Liver (tissue), 3 donors: ENCODE measurements at regions not wholly inside any gene's neighbourhood (a gene's known extent, or its start where the extent isn't known, plus 50 kb on each side); places are given as distances from the start of the nearest gene placed in this dataset.

Experiments used
- EGR1 ChIP-seq, 2 donors: IDR thresholded peaks; 2 replicates each; pipeline ENCODE4 v1.6.1; 2016 to 2018; ENCODE audit warnings: antibody characterized with exemption in 2 of 2, low read depth in 2 of 2
- FOXA1 ChIP-seq: IDR thresholded peaks from 2 replicates; pipeline ENCODE4 v1.6.1; 2016; ENCODE audit warnings: antibody characterized with exemption
- GABPA ChIP-seq, 2 donors: IDR thresholded peaks in 1 of 2; conservative IDR thresholded peaks in 1 of 2; 2 replicates each; pipeline ENCODE4 v1.6.1; 2016; ENCODE audit warnings: antibody characterized with exemption in 2 of 2, mild to moderate bottlenecking in 1 of 2, moderate library complexity in 1 of 2
- NR2F2 ChIP-seq: IDR thresholded peaks from 2 replicates; pipeline ENCODE4 v1.6.1; 2016; ENCODE audit warnings: antibody characterized with exemption
- RAD21 ChIP-seq, 2 donors: IDR thresholded peaks; 2 replicates each; pipeline ENCODE4 v1.6.1; 2016; ENCODE audit warnings: antibody characterized with exemption in 2 of 2, mild to moderate bottlenecking in 2 of 2
- REST ChIP-seq: IDR thresholded peaks from 2 replicates; pipeline ENCODE4 v1.6.1; 2016; ENCODE audit warnings: antibody characterized with exemption, mild to moderate bottlenecking
- TAF1 ChIP-seq: conservative IDR thresholded peaks from 2 replicates; pipeline ENCODE4 v1.6.1; 2016; ENCODE audit warnings: antibody characterized with exemption, mild to moderate bottlenecking
- TF ChIP-seq, protein P1 (sequence below): fragments of 150-350 bp; IDR thresholded peaks from 2 replicates; pipeline ENCODE4 v1.5.1; 2017; ENCODE audit warnings: improper control_type of control experiment, low read depth, low read length; ENCODE audit not compliant: missing input control
- TF ChIP-seq, protein P2 (sequence below): IDR thresholded peaks from 2 replicates; pipeline ENCODE4 v1.6.1; 2016; ENCODE audit warnings: antibody characterized with exemption
- donor health status: healthy.
- donor health status: healthy.

GRCh38 chr1:61560385-61560784, 164.6 kb downstream of the TM2D1 start:
- TF ChIP-seq, protein P1, sequence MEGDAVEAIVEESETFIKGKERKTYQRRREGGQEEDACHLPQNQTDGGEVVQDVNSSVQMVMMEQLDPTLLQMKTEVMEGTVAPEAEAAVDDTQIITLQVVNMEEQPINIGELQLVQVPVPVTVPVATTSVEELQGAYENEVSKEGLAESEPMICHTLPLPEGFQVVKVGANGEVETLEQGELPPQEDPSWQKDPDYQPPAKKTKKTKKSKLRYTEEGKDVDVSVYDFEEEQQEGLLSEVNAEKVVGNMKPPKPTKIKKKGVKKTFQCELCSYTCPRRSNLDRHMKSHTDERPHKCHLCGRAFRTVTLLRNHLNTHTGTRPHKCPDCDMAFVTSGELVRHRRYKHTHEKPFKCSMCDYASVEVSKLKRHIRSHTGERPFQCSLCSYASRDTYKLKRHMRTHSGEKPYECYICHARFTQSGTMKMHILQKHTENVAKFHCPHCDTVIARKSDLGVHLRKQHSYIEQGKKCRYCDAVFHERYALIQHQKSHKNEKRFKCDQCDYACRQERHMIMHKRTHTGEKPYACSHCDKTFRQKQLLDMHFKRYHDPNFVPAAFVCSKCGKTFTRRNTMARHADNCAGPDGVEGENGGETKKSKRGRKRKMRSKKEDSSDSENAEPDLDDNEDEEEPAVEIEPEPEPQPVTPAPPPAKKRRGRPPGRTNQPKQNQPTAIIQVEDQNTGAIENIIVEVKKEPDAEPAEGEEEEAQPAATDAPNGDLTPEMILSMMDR: no peak
- TF ChIP-seq, protein P2, sequence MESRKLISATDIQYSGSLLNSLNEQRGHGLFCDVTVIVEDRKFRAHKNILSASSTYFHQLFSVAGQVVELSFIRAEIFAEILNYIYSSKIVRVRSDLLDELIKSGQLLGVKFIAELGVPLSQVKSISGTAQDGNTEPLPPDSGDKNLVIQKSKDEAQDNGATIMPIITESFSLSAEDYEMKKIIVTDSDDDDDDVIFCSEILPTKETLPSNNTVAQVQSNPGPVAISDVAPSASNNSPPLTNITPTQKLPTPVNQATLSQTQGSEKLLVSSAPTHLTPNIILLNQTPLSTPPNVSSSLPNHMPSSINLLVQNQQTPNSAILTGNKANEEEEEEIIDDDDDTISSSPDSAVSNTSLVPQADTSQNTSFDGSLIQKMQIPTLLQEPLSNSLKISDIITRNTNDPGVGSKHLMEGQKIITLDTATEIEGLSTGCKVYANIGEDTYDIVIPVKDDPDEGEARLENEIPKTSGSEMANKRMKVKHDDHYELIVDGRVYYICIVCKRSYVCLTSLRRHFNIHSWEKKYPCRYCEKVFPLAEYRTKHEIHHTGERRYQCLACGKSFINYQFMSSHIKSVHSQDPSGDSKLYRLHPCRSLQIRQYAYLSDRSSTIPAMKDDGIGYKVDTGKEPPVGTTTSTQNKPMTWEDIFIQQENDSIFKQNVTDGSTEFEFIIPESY: no peak
- TF ChIP-seq FOXA1 (no peak), REST (no peak), RAD21 (IDR thresholded peaks at IDR 0.05) (no peak), TAF1 (no peak), EGR1 (IDR thresholded peaks at IDR 0.05; ENCODE audit: low read depth in 2 of 2) (no peak), GABPA (IDR thresholded peaks at IDR 0.05 in 1 of 2, conservative IDR thresholded peaks at IDR 0.05 in 1 of 2) (no peak), NR2F2 (no peak)
